Suprapubic skin (tissue), 4 donors: ENCODE measurements at regions not wholly inside any gene's neighbourhood (a gene's known extent, or its start where the extent isn't known, plus 50 kb on each side); places are given as distances from the start of the nearest gene placed in this dataset.
"Not testable (repeated sequence)": the region's sequence is repeated elsewhere in the genome, so short reads cannot be mapped to it uniquely, and the experiment has no call there.

ENCODE experiments used
- DNase-seq, 2 donors: peaks; one replicate each; pipeline ENCODE4 v3.0.0-alpha.2; 2019; ENCODE audit warnings: low spot score in 2 of 2
- H3K27ac ChIP-seq: fragments of 200-600 bp; sonication (generic); one replicate; pipeline ENCODE4 v1.5.1; 2019
- H3K27me3 ChIP-seq: fragments of 200-600 bp; sonication (generic); one replicate; pipeline ENCODE4 v1.5.1; 2019
- H3K36me3 ChIP-seq: fragments of 200-600 bp; sonication (generic); one replicate; pipeline ENCODE4 v1.5.1; 2019
- H3K4me1 ChIP-seq: fragments of 200-600 bp; sonication (generic); one replicate; pipeline ENCODE4 v1.5.1; 2019
- H3K4me3 ChIP-seq: fragments of 200-600 bp; sonication (generic); one replicate; pipeline ENCODE4 v1.5.1; 2019; ENCODE audit warnings: mild to moderate bottlenecking
- H3K9me3 ChIP-seq: fragments of 200-600 bp; sonication (generic); one replicate; pipeline ENCODE4 v1.5.1; 2019
- CTCF ChIP-seq, 2 donors: fragments of 200-600 bp in 1 of 2; fragments of 450-650 bp in 1 of 2; sonication (generic) in 1 of 2; IDR thresholded peaks; one replicate each; pipeline ENCODE4 v1.5.1; 2016 to 2019; ENCODE audit warnings: antibody characterized with exemption in 2 of 2, mild to moderate bottlenecking in 1 of 2, moderate library complexity in 1 of 2
- EP300 ChIP-seq: sonication (generic); formaldehyde crosslinking; IDR thresholded peaks from one replicate; pipeline ENCODE4 v1.6.1; 2017; ENCODE audit warnings: antibody characterized with exemption
- POLR2A ChIP-seq, 2 donors: fragments of 450-650 bp; IDR thresholded peaks; one replicate each; pipeline ENCODE4 v1.6.1; 2017; ENCODE audit warnings: antibody characterized with exemption in 2 of 2, mild to moderate bottlenecking in 2 of 2, moderate library complexity in 2 of 2
- POLR2AphosphoS5 ChIP-seq, 3 donors: sonication (generic); formaldehyde crosslinking; IDR thresholded peaks; one replicate each; pipeline ENCODE4 v1.6.1; 2017; ENCODE audit warnings: antibody characterized with exemption in 3 of 3
- WGBS: methylation state at CpG from one replicate; pipeline ENCODE4 v1.1.5; 2018; 5-methylcytosine and 5-hydroxymethylcytosine counted together

GRCh38 chr6:19603721-19604120, 233.4 kb upstream of the ID4 start:
- H3K4me3 ChIP-seq: no peak overlapping the region
- H3K9me3 ChIP-seq: no peaks in the 10 kb centered on the region
- no peak overlapping the region for H3K27ac ChIP-seq
- DNase-seq: no peak
- H3K4me1 ChIP-seq: no peaks in the 10 kb centered on the region
- TF ChIP-seq POLR2A (IDR thresholded peaks at IDR 0.05): no peak
- no peak for TF ChIP-seq POLR2AphosphoS5 (IDR thresholded peaks at IDR 0.05)
- TF ChIP-seq EP300: no peak
- no peak for TF ChIP-seq CTCF (IDR thresholded peaks at IDR 0.05)
- H3K27me3 ChIP-seq: no peaks in the 10 kb centered on the region
- 18% methylated on average over 1 of the region's 1 CpG for WGBS
- H3K36me3 ChIP-seq: no peaks in the 10 kb centered on the region

DNA sequence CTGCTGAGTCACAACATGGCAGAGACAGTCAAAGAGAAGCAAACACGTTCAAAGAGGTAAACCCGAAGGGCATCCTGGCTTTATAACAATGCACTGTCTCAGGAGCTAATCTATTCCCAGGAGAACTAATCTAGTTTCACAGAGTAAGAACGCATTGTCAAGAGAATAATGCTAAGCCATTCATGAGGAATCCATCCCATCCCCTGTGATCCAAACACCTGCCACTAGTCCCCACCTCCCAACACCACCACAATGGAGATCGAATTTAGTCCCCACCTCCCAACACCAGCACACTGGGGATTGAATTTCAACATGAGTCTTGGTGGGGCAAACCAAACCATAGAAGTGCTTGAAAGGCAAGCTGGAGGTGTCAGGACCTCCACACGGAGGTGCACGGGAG, 231.5 kb upstream of the ID4 start:
- H3K4me3 ChIP-seq: no peak overlapping the region
- WGBS: 84% methylated on average over 6 of the region's 6 CpGs
- H3K27me3 ChIP-seq: no peaks in the 10 kb centered on the region
- H3K36me3 ChIP-seq: no peaks in the 10 kb centered on the region
- no peaks in the 10 kb centered on the region for H3K9me3 ChIP-seq
- H3K27ac ChIP-seq: no peak overlapping the region
- TF ChIP-seq POLR2A (IDR thresholded peaks at IDR 0.05): no peak
- DNase-seq: no peak
- no peaks in the 10 kb centered on the region for H3K4me1 ChIP-seq

GRCh38 chr6:19608546-19608945, 228.6 kb upstream of the ID4 start:
- H3K36me3 ChIP-seq: no peaks in the 10 kb centered on the region
- no peaks in the 10 kb centered on the region for H3K4me1 ChIP-seq
- WGBS: 83% methylated on average over 1 of the region's 1 CpG
- H3K4me3 ChIP-seq: no peak overlapping the region
- no peak for TF ChIP-seq CTCF (IDR thresholded peaks at IDR 0.05)
- TF ChIP-seq POLR2A (IDR thresholded peaks at IDR 0.05): no peak
- TF ChIP-seq EP300: no peak
- no peak for TF ChIP-seq POLR2AphosphoS5 (IDR thresholded peaks at IDR 0.05)
- H3K27me3 ChIP-seq: no peaks in the 10 kb centered on the region
- no peak overlapping the region for H3K27ac ChIP-seq
- no peaks in the 10 kb centered on the region for H3K9me3 ChIP-seq
- DNase-seq: no peak

- Histone ChIP-seq H3K36me3 (no peaks in the 10 kb centered on the region), H3K4me3 (no peak overlapping the region), H3K4me1 (no peaks in the 10 kb centered on the region), H3K27ac (no peak overlapping the region), H3K27me3 (no peaks in the 10 kb centered on the region), H3K9me3 (no peaks in the 10 kb centered on the region)
- no peak for TF ChIP-seq POLR2AphosphoS5 (IDR thresholded peaks at IDR 0.05)
- TF ChIP-seq EP300: no peak
- TF ChIP-seq POLR2A (IDR thresholded peaks at IDR 0.05): no peak
- no peak for DNase-seq
- 93% methylated on average over 5 of the region's 5 CpGs for WGBS
Observed at GRCh38 chr6:19609972-19610641, 227.1 kb upstream of the ID4 start.

DNA sequence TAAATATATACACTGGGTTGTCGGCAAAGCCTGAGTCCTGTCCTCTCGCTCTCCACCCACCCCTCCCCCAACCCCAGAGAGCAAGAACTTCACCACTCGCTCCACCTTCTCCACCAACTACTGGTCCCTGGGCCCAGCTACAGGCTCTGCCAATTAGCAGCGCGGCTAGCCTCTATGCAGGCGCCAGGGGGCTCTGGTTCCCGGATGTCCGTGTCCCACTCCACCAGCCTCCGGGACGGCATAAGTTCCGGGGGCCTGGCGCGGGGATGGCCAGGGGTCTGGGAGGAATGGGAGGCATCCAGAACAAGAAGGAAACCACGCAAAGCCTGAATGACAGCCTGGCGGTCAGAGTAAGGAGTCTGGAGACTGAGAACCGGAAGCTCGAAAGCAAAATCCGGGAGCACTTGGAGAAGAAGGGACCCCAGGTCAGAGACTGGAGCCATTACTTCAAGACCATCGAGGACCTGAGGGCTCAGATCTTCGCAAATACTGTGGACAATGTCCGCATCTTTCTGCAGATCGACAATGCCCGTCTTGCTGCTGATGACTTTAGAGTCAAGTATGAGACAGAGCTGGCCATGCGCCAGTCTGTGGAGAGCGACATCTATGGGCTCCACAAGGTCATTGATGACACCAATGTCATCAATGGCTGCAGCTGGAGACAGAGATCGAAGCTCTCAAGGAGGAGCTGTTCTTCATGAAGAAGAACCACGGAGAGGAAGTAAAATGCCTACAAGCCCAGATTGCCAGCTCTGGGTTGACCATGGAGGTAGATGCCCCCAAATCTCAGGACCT, 224.3 kb upstream of the ID4 start:
- H3K27me3 ChIP-seq, H3K4me3 ChIP-seq: not testable (repeated sequence)
- 96% methylated on average over 27 of the region's 27 CpGs for WGBS

DNA sequence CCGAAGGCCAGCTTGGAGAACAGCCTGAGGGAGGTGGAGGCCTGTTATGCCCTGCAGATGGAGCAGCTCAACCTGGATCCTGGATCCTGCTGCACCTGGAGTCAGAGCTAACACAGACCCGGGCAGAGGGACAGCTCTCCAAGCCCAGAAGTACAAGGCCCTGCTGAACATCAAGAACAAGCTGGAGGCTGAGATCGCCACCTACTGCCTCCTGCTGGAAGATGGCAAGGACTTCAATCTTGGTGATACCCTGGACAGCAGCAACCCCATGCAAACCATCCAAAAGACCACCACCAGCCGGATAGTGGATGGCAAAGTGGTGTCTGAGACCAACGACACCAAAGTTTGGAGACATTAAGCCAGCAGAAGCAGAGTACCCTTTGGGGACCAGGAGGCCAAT, 223.5 kb upstream of the ID4 start:
- H3K36me3 ChIP-seq: no peaks in the 10 kb centered on the region
- no peak for DNase-seq
- TF ChIP-seq POLR2AphosphoS5 (IDR thresholded peaks at IDR 0.05) (no peak), EP300 (no peak), POLR2A (IDR thresholded peaks at IDR 0.05) (no peak), CTCF (IDR thresholded peaks at IDR 0.05) (no peak)
- no peaks in the 10 kb centered on the region for H3K27me3 ChIP-seq
- H3K9me3 ChIP-seq: no peaks in the 10 kb centered on the region
- no peak overlapping the region for H3K4me3 ChIP-seq
- WGBS: 97% methylated on average over 4 of the region's 5 CpGs
- no peaks in the 10 kb centered on the region for H3K4me1 ChIP-seq
- H3K27ac ChIP-seq: no peak overlapping the region

More for the DNA sequence above, 224.3 kb upstream of the ID4 start:
- H3K27ac ChIP-seq, H3K4me1 ChIP-seq, DNase-seq, H3K36me3 ChIP-seq, H3K9me3 ChIP-seq: not testable (repeated sequence)
